ENCODE measurements at regions not wholly inside any gene's neighbourhood (a gene's known extent, or its start where the extent isn't known, plus 50 kb on each side); places are given as distances from the start of the nearest gene placed in this dataset.

GRCh38 chr9:12980085-12980851 lies 205.4 kb downstream of the LURAP1L start:
- no peak overlapping the region for H3K4me2 ChIP-seq
- H3K4me1 ChIP-seq: no peaks in the 10 kb centered on the region
- FAIRE-seq (no peak), DNase-seq (ENCODE audit: low read depth in 1 of 2, low spot score in 1 of 2) (no peak), ATAC-seq (no peak)
- H3K27ac ChIP-seq: no peak overlapping the region
- H3K9me3 ChIP-seq: no peaks in the 10 kb centered on the region
- CTCF ChIA-PET: interaction anchor here (0.6 kb wide), 1 partner anchor 26 kb away, joined by 3 read pairs; no protein-coding TSS in a partner anchor
- 10% methylated on average over 3 of the region's 3 CpGs for WGBS (ENCODE audit: missing lambda C conversion rate)
- H3K4me3 ChIP-seq: no peak overlapping the region
- TF ChIP-seq CHD2 (IDR thresholded peaks at IDR 0.05; ENCODE audit: low read length, partially characterized antibody): no peak
- no peak for TF ChIP-seq GATA3 (IDR thresholded peaks at IDR 0.05; ENCODE audit: borderline replicate concordance)
- TF ChIP-seq REST (IDR thresholded peaks at IDR 0.05): no peak
- TF ChIP-seq ZFP36 (IDR thresholded peaks at IDR 0.05; ENCODE audit: borderline replicate concordance, partially characterized antibody): no peak
- no peak for TF ChIP-seq HOXB5 (CRISPR knock-in tag; IDR thresholded peaks at IDR 0.05)
- TF ChIP-seq HOXB13 (CRISPR knock-in tag; IDR thresholded peaks at IDR 0.05; ENCODE audit: low read depth): no peak
- no peak for TF ChIP-seq TP53 (CRISPR knock-in tag; IDR thresholded peaks at IDR 0.05)
- no peak for TF ChIP-seq HDAC2 (IDR thresholded peaks at IDR 0.05)
- TF ChIP-seq ZC3H11A (IDR thresholded peaks at IDR 0.05): no peak
- TF ChIP-seq EHF (CRISPR knock-in tag; IDR thresholded peaks at IDR 0.05): no peak
- POLR2A ChIA-PET: no interaction called here

- Histone ChIP-seq H3K4me3 (no peak overlapping the region), H3K4me2 (no peak overlapping the region), H3K4me1 (no peaks in the 10 kb centered on the region), H3K9me3 (no peaks in the 10 kb centered on the region), H3K27ac (no peak overlapping the region)
- no peak for DNase-seq (ENCODE audit: low read depth in 1 of 2, low spot score in 1 of 2)
- POLR2A ChIA-PET: no interaction called here
- ATAC-seq: no peak
- FAIRE-seq: no peak
- TF ChIP-seq SMC3 (IDR thresholded peaks at IDR 0.05): peak; percentile 28; the same call in 2 of the 3 replicates
- TF ChIP-seq POLR2A (IDR thresholded peaks at IDR 0.05; ENCODE audit: low read length): no peak
- TF ChIP-seq RAD21 (conservative IDR thresholded peaks at IDR 0.05 in 1 of 2, IDR thresholded peaks at IDR 0.05 in 1 of 2): peak; percentile 23 to 39; a peak in 1 of 5 replicates
- 4% methylated on average over 1 of the region's 1 CpG for WGBS (ENCODE audit: missing lambda C conversion rate)
- CTCF ChIA-PET: interaction anchor here (1.2 kb wide), 1 partner anchor 256 kb away, joined by 3 read pairs; no protein-coding TSS in a partner anchor
Measured at GRCh38 chr9:12988258-12988657, 213.4 kb downstream of the LURAP1L start.

- CTCF ChIA-PET: interaction anchor here (0.5 kb wide), 1 partner anchor 60 kb away, joined by 3 read pairs; no protein-coding TSS in a partner anchor
Measured at GRCh38 chr9:12989669-12990068, 214.8 kb downstream of the LURAP1L start.

More at GRCh38 chr9:12989669-12990068, 214.8 kb downstream of the LURAP1L start:
- FAIRE-seq: no peak
- POLR2A ChIA-PET: no interaction called here
- no peak for DNase-seq (ENCODE audit: low read depth in 1 of 2, low spot score in 1 of 2)
- Histone ChIP-seq H3K4me1 (no peaks in the 10 kb centered on the region), H3K27ac (no peak overlapping the region), H3K9me3 (no peaks in the 10 kb centered on the region), H3K4me3 (no peak overlapping the region), H3K4me2 (no peak overlapping the region)
- TF ChIP-seq GATA3 (IDR thresholded peaks at IDR 0.05; ENCODE audit: borderline replicate concordance) (no peak), POLR2AphosphoS2 (conservative IDR thresholded peaks at IDR 0.05; ENCODE audit: low read length) (no peak), RNF2 (IDR thresholded peaks at IDR 0.05; ENCODE audit: borderline replicate concordance, low read depth) (no peak), NPAS2 (CRISPR knock-in tag; IDR thresholded peaks at IDR 0.05; ENCODE audit: borderline replicate concordance) (no peak), KDM5A (IDR thresholded peaks at IDR 0.05) (no peak), MYC (IDR thresholded peaks at IDR 0.05; ENCODE audit: borderline replicate concordance, low read length) (no peak), TFCP2L1 (CRISPR knock-in tag; IDR thresholded peaks at IDR 0.05) (no peak), RCOR1 (IDR thresholded peaks at IDR 0.05; ENCODE audit: low read depth, low read length) (no peak), HOXB13 (CRISPR knock-in tag; IDR thresholded peaks at IDR 0.05; ENCODE audit: low read depth) (no peak), KDM1A (IDR thresholded peaks at IDR 0.05; ENCODE audit: low read depth) (no peak), EP300 (IDR thresholded peaks at IDR 0.05) (no peak), MAFK (IDR thresholded peaks at IDR 0.05; ENCODE audit: partially characterized antibody) (no peak), BHLHE40 (IDR thresholded peaks at IDR 0.05; ENCODE audit: low read depth, low read length) (no peak), E2F6 (IDR thresholded peaks at IDR 0.05; ENCODE audit: borderline replicate concordance, low read depth) (no peak), HDAC2 (IDR thresholded peaks at IDR 0.05) (no peak), NR3C1 (IDR thresholded peaks at IDR 0.05) (no peak), FOSL2 (IDR thresholded peaks at IDR 0.05) (no peak), FOSL2 (CRISPR knock-in tag; IDR thresholded peaks at IDR 0.05) (no peak), JUNB (IDR thresholded peaks at IDR 0.05) (no peak), HOXB5 (CRISPR knock-in tag; IDR thresholded peaks at IDR 0.05) (no peak)
- no peak for ATAC-seq

Measured in A549 (cell line).